Fibroblast of the aortic adventitia (primary cell): ENCODE measurements at regions not wholly inside any gene's neighbourhood (a gene's known extent, or its start where the extent isn't known, plus 50 kb on each side); places are given as distances from the start of the nearest gene placed in this dataset.

ENCODE experiments used
- DNase-seq: peaks from one replicate; pipeline ENCODE4 v3.0.0-alpha.2; 2010; ENCODE audit warnings: low read depth
- H3K4me3 ChIP-seq: 2 replicates; pipeline ENCODE4 v1.5.1; 2011; ENCODE audit warnings: low read depth, mild to moderate bottlenecking, control low read depth, low read length, moderate library complexity
- CTCF ChIP-seq: IDR thresholded peaks from 2 replicates; pipeline ENCODE4 v1.5.1; 2011; ENCODE audit warnings: mild to moderate bottlenecking, low read length, control low read depth, inconsistent platforms; ENCODE audit not compliant: insufficient read depth

GRCh38 chr6:11323666-11324452 is 91.4 kb upstream of the NEDD9 start:
- no peak overlapping the region for H3K4me3 ChIP-seq
- no peak for DNase-seq
- no peak for TF ChIP-seq CTCF

- TF ChIP-seq CTCF, result no peak
- no peak for DNase-seq
- H3K4me3 ChIP-seq, result no peak overlapping the region
These were observed 89.9 kb upstream of the NEDD9 start for GRCh38 chr6:11322252-11322885.

- no peak overlapping the region for H3K4me3 ChIP-seq
- TF ChIP-seq CTCF, result no peak
- no peak for DNase-seq
These were observed 88.6 kb upstream of the NEDD9 start for GRCh38 chr6:11320914-11321597.

GRCh38 chr6:11318835-11319813 is 86.7 kb upstream of the NEDD9 start:
- no peak overlapping the region for H3K4me3 ChIP-seq
- DNase-seq, result peak; percentile 17
- TF ChIP-seq CTCF, result no peak

GRCh38 chr6:11317885-11318771 is 85.7 kb upstream of the NEDD9 start:
- no peak for TF ChIP-seq CTCF

More at GRCh38 chr6:11317885-11318771, 85.7 kb upstream of the NEDD9 start:
- DNase-seq, result peak; percentile 94
- no peak overlapping the region for H3K4me3 ChIP-seq
